GM12878 (cell line): ENCODE measurements at regions not wholly inside any gene's neighbourhood (a gene's known extent, or its start where the extent isn't known, plus 50 kb on each side); places are given as distances from the start of the nearest gene placed in this dataset.
"Not testable (repeated sequence)": the region's sequence is repeated elsewhere in the genome, so short reads cannot be mapped to it uniquely, and the experiment has no call there.

ENCODE experiments used
- ATAC-seq: fragments of 200-7000 bp; cut with Tn5 transposase; 3 replicates; pipeline ENCODE4 v1.9.1; 2020; ENCODE audit warnings: mild to moderate bottlenecking, moderate library complexity
- BruUV-seq: library from RNA; stranded (reverse); fragments of 400-500 nt; replicated peaks from 2 replicates; lab custom pipeline; 2021; lab: Mats Ljungman, UMichigan
- CTCF ChIA-PET: fragments of 300-600 bp; sonication (Branson Sonifier 250); formaldehyde crosslinking; extraction: SDS; loops from one replicate; lab custom pipeline; 2021; ENCODE audit warnings: inconsistent platforms; lab: Yijun Ruan, JAX
- POLR2A ChIA-PET: fragments of 350-600 bp; formaldehyde crosslinking; extraction: SDS; loops from one replicate; lab custom pipeline; 2021; ENCODE audit warnings: inconsistent platforms; lab: Charles Lee
- RAD21 ChIA-PET: fragments of 300-600 bp; sonication (Branson Sonifier 250); formaldehyde crosslinking; loops from one replicate; lab custom pipeline; 2023; ENCODE audit warnings: antibody characterized with exemption; ENCODE audit not compliant: unreplicated experiment; lab: Charles Lee
- SMC1A ChIA-PET: fragments of 300-600 bp; sonication (Branson Sonifier 250); formaldehyde crosslinking; loops from one replicate; lab custom pipeline; 2023; ENCODE audit not compliant: unreplicated experiment, uncharacterized antibody; lab: Charles Lee
- DNase-seq: peaks from one replicate; pipeline ENCODE4 v3.0.0-alpha.2; 2011; ENCODE audit warnings: low read depth, low spot score
- FAIRE-seq: peaks from 3 replicates; lab custom pipeline; 2011; peaks lifted over from hg19 to GRCh38; lab: Jason Lieb, UNC
- H2AFZ ChIP-seq: 2 replicates; pipeline ENCODE4 v1.6.0; 2011; ENCODE audit warnings: low read depth, low read length, control low read depth; ENCODE audit not compliant: control insufficient read depth
- H3K27ac ChIP-seq: 2 replicates; pipeline ENCODE4 v1.5.1; 2011; ENCODE audit warnings: control low read depth; ENCODE audit not compliant: control insufficient read depth, insufficient read depth
- H3K27me3 ChIP-seq, 2 experiments: replicated peaks in 1 of 2; 2 replicates each; pipeline versions ENCODE4 v1.6.0 to v1.6.1; 2011; ENCODE audit warnings: low read length in 1 of 2; ENCODE audit not compliant: control insufficient read depth in 2 of 2, insufficient read depth in 2 of 2
- H3K36me3 ChIP-seq, 2 experiments: 2 replicates each; pipeline ENCODE4 v1.5.1; 2011; ENCODE audit warnings: low read length in 1 of 2; ENCODE audit not compliant: control insufficient read depth in 2 of 2, insufficient read depth in 2 of 2
- H3K4me1 ChIP-seq: 2 replicates; pipeline ENCODE4 v1.6.1; 2011; ENCODE audit warnings: mild to moderate bottlenecking, low read length, moderate library complexity, mixed read lengths; ENCODE audit not compliant: control insufficient read depth, insufficient read depth
- H3K4me2 ChIP-seq: 2 replicates; pipeline ENCODE4 v1.6.0; 2011; ENCODE audit warnings: control low read depth; ENCODE audit not compliant: control insufficient read depth, insufficient read depth
- H3K4me3 ChIP-seq: fragments of 200-600 bp; sonication (generic); 2 replicates; pipeline ENCODE4 v1.5.1; 2016
- H3K79me2 ChIP-seq: 2 replicates; pipeline ENCODE4 v1.6.0; 2011; ENCODE audit warnings: low read length; ENCODE audit not compliant: control insufficient read depth, insufficient read depth
- H3K9ac ChIP-seq: 2 replicates; pipeline ENCODE4 v1.8.0; 2011; ENCODE audit warnings: low read length, control low read depth, mixed read lengths; ENCODE audit not compliant: control insufficient read depth, insufficient read depth
- H3K9me3 ChIP-seq: replicated peaks from 3 replicates; pipeline ENCODE4 v1.5.1; 2011; ENCODE audit warnings: mild to moderate bottlenecking, low read length; ENCODE audit not compliant: control insufficient read depth, insufficient read depth
- H4K20me1 ChIP-seq: 2 replicates; pipeline ENCODE4 v1.6.0; 2011; ENCODE audit not compliant: control insufficient read depth, insufficient read depth
- ETV6 ChIP-seq, 2 experiments: fragments of 450-650 bp in 1 of 2; IDR thresholded peaks in 1 of 2; conservative IDR thresholded peaks in 1 of 2; 2 replicates each; pipeline ENCODE4 v1.6.1; 2014; ENCODE audit warnings: antibody characterized with exemption in 1 of 2, borderline replicate concordance in 1 of 2, low read depth in 1 of 2, mild to moderate bottlenecking in 1 of 2, moderate library complexity in 1 of 2
- RBBP5 ChIP-seq: fragments of 200-600 bp; sonication (generic); conservative IDR thresholded peaks from 2 replicates; pipeline ENCODE4 v1.6.1; 2016
- TAF1 ChIP-seq: IDR thresholded peaks from 2 replicates; pipeline ENCODE4 v1.6.1; 2011; ENCODE audit warnings: mild to moderate bottlenecking, low read depth, low read length, borderline replicate concordance
- WGBS: methylation state at CpG from one replicate; pipeline ENCODE4 v1.1.6; 2016; ENCODE audit warnings: low lambda C conversion rate; ENCODE audit not compliant: insufficient replicate concordance, insufficient coverage; ENCODE audit errors: missing lambda C conversion rate; 5-methylcytosine and 5-hydroxymethylcytosine counted together
- in situ Hi-C: fragments of 300-500 bp; cut with MboI; formaldehyde crosslinking; loops from 9 replicates; pipeline ENCODE4 v1.14.3; 2018; ENCODE audit warnings: mixed read lengths
- intact Hi-C: fragments of 100-400 bp; cut with micrococcal nuclease; formaldehyde crosslinking; loops from one replicate; pipeline ENCODE4 v1.14.2; 2022; ENCODE audit not compliant: unreplicated experiment
- TF ChIP-seq, protein P1 (sequence below): fragments of 450-650 bp; IDR thresholded peaks from 2 replicates; pipeline ENCODE4 v1.6.1; 2017; ENCODE audit warnings: low read depth, mild to moderate bottlenecking, moderate library complexity
- TF ChIP-seq, protein P2 (sequence below): fragments of 150-350 bp; IDR thresholded peaks from 2 replicates; pipeline ENCODE4 v1.6.1; 2014; ENCODE audit warnings: mild to moderate bottlenecking, low read depth, low read length
- TF ChIP-seq, protein P3 (sequence below): fragments of 450-650 bp; IDR thresholded peaks from 2 replicates; pipeline ENCODE4 v1.6.1; 2016; ENCODE audit warnings: mild to moderate bottlenecking

DNA sequence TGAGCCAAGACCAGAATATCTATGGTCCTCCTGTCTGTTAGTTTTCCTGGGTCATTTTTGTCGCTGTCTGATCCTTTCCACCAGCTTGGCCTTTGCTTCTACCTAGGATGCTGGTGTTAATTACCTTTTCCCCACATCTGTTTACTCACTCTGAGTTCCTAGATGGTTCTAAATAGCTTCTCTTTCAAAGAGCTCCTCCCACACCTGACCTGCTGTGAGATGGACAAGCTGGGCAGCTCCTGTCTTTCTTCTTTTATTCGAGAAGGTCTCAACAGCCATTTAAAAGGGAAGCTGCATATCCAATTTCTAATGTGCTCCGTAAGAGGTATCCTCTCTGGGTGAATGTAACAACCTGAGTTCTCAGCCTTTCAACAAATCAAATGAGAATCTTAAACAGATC, 156.2 kb downstream of the HRH4 start:
- TF ChIP-seq RBBP5 (no peak), TAF1 (no peak), ETV6 (conservative IDR thresholded peaks at IDR 0.05 in 1 of 2, IDR thresholded peaks at IDR 0.05 in 1 of 2; ENCODE audit: borderline replicate concordance in 1 of 2, low read depth in 1 of 2) (no peak)
- TF ChIP-seq, protein P1, sequence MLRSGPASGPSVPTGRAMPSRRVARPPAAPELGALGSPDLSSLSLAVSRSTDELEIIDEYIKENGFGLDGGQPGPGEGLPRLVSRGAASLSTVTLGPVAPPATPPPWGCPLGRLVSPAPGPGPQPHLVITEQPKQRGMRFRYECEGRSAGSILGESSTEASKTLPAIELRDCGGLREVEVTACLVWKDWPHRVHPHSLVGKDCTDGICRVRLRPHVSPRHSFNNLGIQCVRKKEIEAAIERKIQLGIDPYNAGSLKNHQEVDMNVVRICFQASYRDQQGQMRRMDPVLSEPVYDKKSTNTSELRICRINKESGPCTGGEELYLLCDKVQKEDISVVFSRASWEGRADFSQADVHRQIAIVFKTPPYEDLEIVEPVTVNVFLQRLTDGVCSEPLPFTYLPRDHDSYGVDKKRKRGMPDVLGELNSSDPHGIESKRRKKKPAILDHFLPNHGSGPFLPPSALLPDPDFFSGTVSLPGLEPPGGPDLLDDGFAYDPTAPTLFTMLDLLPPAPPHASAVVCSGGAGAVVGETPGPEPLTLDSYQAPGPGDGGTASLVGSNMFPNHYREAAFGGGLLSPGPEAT = no peak
- TF ChIP-seq, protein P2, sequence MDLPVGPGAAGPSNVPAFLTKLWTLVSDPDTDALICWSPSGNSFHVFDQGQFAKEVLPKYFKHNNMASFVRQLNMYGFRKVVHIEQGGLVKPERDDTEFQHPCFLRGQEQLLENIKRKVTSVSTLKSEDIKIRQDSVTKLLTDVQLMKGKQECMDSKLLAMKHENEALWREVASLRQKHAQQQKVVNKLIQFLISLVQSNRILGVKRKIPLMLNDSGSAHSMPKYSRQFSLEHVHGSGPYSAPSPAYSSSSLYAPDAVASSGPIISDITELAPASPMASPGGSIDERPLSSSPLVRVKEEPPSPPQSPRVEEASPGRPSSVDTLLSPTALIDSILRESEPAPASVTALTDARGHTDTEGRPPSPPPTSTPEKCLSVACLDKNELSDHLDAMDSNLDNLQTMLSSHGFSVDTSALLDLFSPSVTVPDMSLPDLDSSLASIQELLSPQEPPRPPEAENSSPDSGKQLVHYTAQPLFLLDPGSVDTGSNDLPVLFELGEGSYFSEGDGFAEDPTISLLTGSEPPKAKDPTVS = no peak
- TF ChIP-seq, protein P3, sequence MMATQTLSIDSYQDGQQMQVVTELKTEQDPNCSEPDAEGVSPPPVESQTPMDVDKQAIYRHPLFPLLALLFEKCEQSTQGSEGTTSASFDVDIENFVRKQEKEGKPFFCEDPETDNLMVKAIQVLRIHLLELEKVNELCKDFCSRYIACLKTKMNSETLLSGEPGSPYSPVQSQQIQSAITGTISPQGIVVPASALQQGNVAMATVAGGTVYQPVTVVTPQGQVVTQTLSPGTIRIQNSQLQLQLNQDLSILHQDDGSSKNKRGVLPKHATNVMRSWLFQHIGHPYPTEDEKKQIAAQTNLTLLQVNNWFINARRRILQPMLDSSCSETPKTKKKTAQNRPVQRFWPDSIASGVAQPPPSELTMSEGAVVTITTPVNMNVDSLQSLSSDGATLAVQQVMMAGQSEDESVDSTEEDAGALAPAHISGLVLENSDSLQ = no peak
- no peaks in the 10 kb centered on the region for H3K36me3 ChIP-seq
- H3K27ac ChIP-seq = no peak overlapping the region
- H2AFZ ChIP-seq = no peak overlapping the region
- ChIA-PET CTCF (no interaction called here), RAD21 (no interaction called here), POLR2A (no interaction called here), SMC1A (interaction anchor here (1.0 kb wide), 1 partner anchor 11 kb away, joined by 3 read pairs; no protein-coding TSS in a partner anchor)
- intact Hi-C loops (no loop called here), in situ Hi-C loops (no loop called here)
- H4K20me1 ChIP-seq = no peaks in the 10 kb centered on the region
- no peak for DNase-seq
- no peak overlapping the region for H3K9ac ChIP-seq
- 5% methylated on average over 3 of the region's 3 CpGs for WGBS
- no peaks in the 10 kb centered on the region; a peak in 1 of 4 replicates for H3K27me3 ChIP-seq
- FAIRE-seq = no peak
- H3K4me1 ChIP-seq = no peaks in the 10 kb centered on the region
- H3K79me2 ChIP-seq = no peaks in the 10 kb centered on the region
- H3K4me3 ChIP-seq = no peak overlapping the region
- no peak overlapping the region for H3K4me2 ChIP-seq
- no peaks in the 10 kb centered on the region for H3K9me3 ChIP-seq
- no peak for ATAC-seq
- no TSS peak for BruUV-seq

DNA sequence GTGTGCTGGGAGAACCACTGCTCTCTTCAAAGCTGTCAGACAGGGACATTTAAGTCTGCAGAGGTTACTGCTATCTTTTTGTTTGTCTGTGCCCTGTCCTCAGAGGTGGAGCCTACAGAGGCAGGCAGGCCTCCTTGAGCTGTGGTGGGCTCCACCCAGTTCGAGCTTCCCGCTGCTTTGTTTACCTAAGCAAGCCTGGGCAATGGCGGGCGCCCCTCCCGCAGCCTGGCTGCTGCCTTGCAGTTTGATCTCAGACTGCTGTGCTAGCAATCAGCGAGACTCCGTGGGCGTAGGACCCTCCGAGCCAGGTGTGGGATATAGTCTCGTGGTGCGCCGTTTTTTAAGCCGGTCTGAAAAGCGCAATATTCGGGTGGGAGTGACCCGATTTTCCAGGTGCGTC, 164.0 kb downstream of the HRH4 start:
- SMC1A ChIA-PET, in situ Hi-C loops, H3K4me1 ChIP-seq, intact Hi-C loops, H3K79me2 ChIP-seq, H3K27me3 ChIP-seq, RAD21 ChIA-PET, H3K36me3 ChIP-seq, FAIRE-seq, BruUV-seq, H4K20me1 ChIP-seq, DNase-seq, POLR2A ChIA-PET, H3K4me2 ChIP-seq, H3K9me3 ChIP-seq, H3K4me3 ChIP-seq, ATAC-seq, CTCF ChIA-PET, H3K27ac ChIP-seq, H2AFZ ChIP-seq, H3K9ac ChIP-seq: not testable (repeated sequence)
- 50% methylated on average over 10 of the region's 17 CpGs for WGBS
